ENCODE measurements at regions not wholly inside any gene's neighbourhood (a gene's known extent, or its start where the extent isn't known, plus 50 kb on each side); places are given as distances from the start of the nearest gene placed in this dataset.

- TF ChIP-seq CTCF (conservative IDR thresholded peaks at IDR 0.05) = no peak
- no peak for TF ChIP-seq EZH2 (IDR thresholded peaks at IDR 0.05; ENCODE audit: low read depth)
Observed at GRCh38 chr19:30145467-30145866, 203.4 kb downstream of the URI1 start.
